Erythroblast (primary cell): ENCODE measurements at regions not wholly inside any gene's neighbourhood (a gene's known extent, or its start where the extent isn't known, plus 50 kb on each side); places are given as distances from the start of the nearest gene placed in this dataset.

Source experiments
- GATA1 ChIP-seq: IDR thresholded peaks from 2 replicates; pipeline ENCODE4 v1.6.1; 2011; ENCODE audit warnings: low read depth, mild to moderate bottlenecking, control low read depth, low read length, moderate library complexity
- POLR2A ChIP-seq: IDR thresholded peaks from 2 replicates; pipeline ENCODE4 v1.6.1; 2011; ENCODE audit warnings: mild to moderate bottlenecking, low read length

GRCh38 chr1:58859769-58860485, 76.1 kb upstream of the JUN start:
- TF ChIP-seq POLR2A: no peak
- TF ChIP-seq GATA1: no peak
